ENCODE measurements at regions not wholly inside any gene's neighbourhood (a gene's known extent, or its start where the extent isn't known, plus 50 kb on each side); places are given as distances from the start of the nearest gene placed in this dataset.
"Not testable (repeated sequence)": the region's sequence is repeated elsewhere in the genome, so short reads cannot be mapped to it uniquely, and the experiment has no call there.

DNA sequence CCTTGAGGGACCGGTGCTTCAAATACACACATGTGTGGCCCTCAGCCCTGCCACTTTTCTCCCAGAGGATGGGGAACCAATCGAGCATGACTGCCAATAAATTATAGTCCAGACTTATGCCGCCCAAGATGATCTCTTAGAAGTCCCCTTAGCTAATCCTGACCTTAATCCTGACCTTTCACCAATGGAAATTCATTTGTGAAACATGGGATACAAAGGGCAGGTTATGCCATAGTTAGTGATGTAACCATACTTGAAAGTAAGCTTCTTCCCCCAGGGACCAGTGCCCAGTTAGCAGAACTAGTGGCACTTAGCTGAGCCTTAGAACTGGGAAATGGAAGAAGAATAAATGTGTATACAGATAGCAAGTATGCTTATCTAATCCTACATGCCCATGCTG, 190.6 kb downstream of the FBXO4 start:
- TF ChIP-seq, protein P1, sequence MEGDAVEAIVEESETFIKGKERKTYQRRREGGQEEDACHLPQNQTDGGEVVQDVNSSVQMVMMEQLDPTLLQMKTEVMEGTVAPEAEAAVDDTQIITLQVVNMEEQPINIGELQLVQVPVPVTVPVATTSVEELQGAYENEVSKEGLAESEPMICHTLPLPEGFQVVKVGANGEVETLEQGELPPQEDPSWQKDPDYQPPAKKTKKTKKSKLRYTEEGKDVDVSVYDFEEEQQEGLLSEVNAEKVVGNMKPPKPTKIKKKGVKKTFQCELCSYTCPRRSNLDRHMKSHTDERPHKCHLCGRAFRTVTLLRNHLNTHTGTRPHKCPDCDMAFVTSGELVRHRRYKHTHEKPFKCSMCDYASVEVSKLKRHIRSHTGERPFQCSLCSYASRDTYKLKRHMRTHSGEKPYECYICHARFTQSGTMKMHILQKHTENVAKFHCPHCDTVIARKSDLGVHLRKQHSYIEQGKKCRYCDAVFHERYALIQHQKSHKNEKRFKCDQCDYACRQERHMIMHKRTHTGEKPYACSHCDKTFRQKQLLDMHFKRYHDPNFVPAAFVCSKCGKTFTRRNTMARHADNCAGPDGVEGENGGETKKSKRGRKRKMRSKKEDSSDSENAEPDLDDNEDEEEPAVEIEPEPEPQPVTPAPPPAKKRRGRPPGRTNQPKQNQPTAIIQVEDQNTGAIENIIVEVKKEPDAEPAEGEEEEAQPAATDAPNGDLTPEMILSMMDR (IDR thresholded peaks at IDR 0.05): not testable (repeated sequence)
- TF ChIP-seq POLR2A, POLR2AphosphoS5 (IDR thresholded peaks at IDR 0.05): not testable (repeated sequence)
